ENCODE measurements at regions not wholly inside any gene's neighbourhood (a gene's known extent, or its start where the extent isn't known, plus 50 kb on each side); places are given as distances from the start of the nearest gene placed in this dataset.

GRCh38 chr15:37394402-37395099 is 294.2 kb upstream of the MEIS2 start:
- H3K4me2 ChIP-seq (ENCODE audit: insufficient read depth, low read length), result no peak overlapping the region
- H3K4me1 ChIP-seq (ENCODE audit: insufficient read depth, low read length), result no peaks in the 10 kb centered on the region
- no peaks in the 10 kb centered on the region for H3K79me2 ChIP-seq (ENCODE audit: insufficient read depth, low read length)
- H3K9ac ChIP-seq (ENCODE audit: low read depth, low read length), result no peak overlapping the region
- no peaks in the 10 kb centered on the region for H4K20me1 ChIP-seq (ENCODE audit: insufficient read depth, low read length)
- no peak overlapping the region for H3K27ac ChIP-seq (ENCODE audit: low read length)
- no peak overlapping the region for H3K4me3 ChIP-seq (ENCODE audit: low read depth in 1 of 2, low read length in 2 of 2)
- no peaks in the 10 kb centered on the region for H3K9me3 ChIP-seq (ENCODE audit: insufficient read depth, low read length, severe bottlenecking)
- H2AFZ ChIP-seq (ENCODE audit: low read depth, low read length), result no peak overlapping the region
- no peaks in the 10 kb centered on the region for H3K27me3 ChIP-seq (ENCODE audit: insufficient read depth, low read length, poor library complexity)
- ATAC-seq (ENCODE audit: insufficient read depth, low read depth) (no peak), DNase-seq (no peak)
- no peaks in the 10 kb centered on the region for H3K36me3 ChIP-seq (ENCODE audit: insufficient read depth, low read length)
- no peak for TF ChIP-seq EZH2 (IDR thresholded peaks at IDR 0.05; ENCODE audit: borderline replicate concordance, low read depth, low read length, severe bottlenecking)

GRCh38 chr15:37395100-37395468 is 294.7 kb upstream of the MEIS2 start:
- no peak overlapping the region for H3K27ac ChIP-seq (ENCODE audit: low read length)
- no peaks in the 10 kb centered on the region for H3K79me2 ChIP-seq (ENCODE audit: insufficient read depth, low read length)
- H4K20me1 ChIP-seq (ENCODE audit: insufficient read depth, low read length), result no peaks in the 10 kb centered on the region
- H3K9me3 ChIP-seq (ENCODE audit: insufficient read depth, low read length, severe bottlenecking), result no peaks in the 10 kb centered on the region
- H3K4me1 ChIP-seq (ENCODE audit: insufficient read depth, low read length), result no peaks in the 10 kb centered on the region
- no peak overlapping the region for H3K4me3 ChIP-seq (ENCODE audit: low read depth in 1 of 2, low read length in 2 of 2)
- no peak overlapping the region for H2AFZ ChIP-seq (ENCODE audit: low read depth, low read length)
- no peak overlapping the region for H3K4me2 ChIP-seq (ENCODE audit: insufficient read depth, low read length)
- no peaks in the 10 kb centered on the region for H3K36me3 ChIP-seq (ENCODE audit: insufficient read depth, low read length)
- no peak for TF ChIP-seq CTCF (IDR thresholded peaks at IDR 0.05; ENCODE audit: borderline replicate concordance, extremely low read depth, low read length, poor library complexity, severe bottlenecking)
- no peak for TF ChIP-seq EZH2 (IDR thresholded peaks at IDR 0.05; ENCODE audit: borderline replicate concordance, low read depth, low read length, severe bottlenecking)
- H3K27me3 ChIP-seq (ENCODE audit: insufficient read depth, low read length, poor library complexity), result no peaks in the 10 kb centered on the region
- H3K9ac ChIP-seq (ENCODE audit: low read depth, low read length), result no peak overlapping the region
- DNase-seq (no peak), ATAC-seq (ENCODE audit: insufficient read depth, low read depth) (no peak)

- H3K9me3 ChIP-seq (ENCODE audit: insufficient read depth, low read length, severe bottlenecking), result no peaks in the 10 kb centered on the region
Measured at GRCh38 chr15:37397266-37398022, 297.1 kb upstream of the MEIS2 start.

More at GRCh38 chr15:37397266-37398022, 297.1 kb upstream of the MEIS2 start:
- Histone ChIP-seq H3K36me3 (ENCODE audit: insufficient read depth, low read length) (no peaks in the 10 kb centered on the region), H3K9ac (ENCODE audit: low read depth, low read length) (no peak overlapping the region), H2AFZ (ENCODE audit: low read depth, low read length) (no peak overlapping the region), H3K27me3 (ENCODE audit: insufficient read depth, low read length, poor library complexity) (no peaks in the 10 kb centered on the region), H3K79me2 (ENCODE audit: insufficient read depth, low read length) (no peaks in the 10 kb centered on the region), H4K20me1 (ENCODE audit: insufficient read depth, low read length) (no peaks in the 10 kb centered on the region), H3K4me2 (ENCODE audit: insufficient read depth, low read length) (no peak overlapping the region), H3K4me1 (ENCODE audit: insufficient read depth, low read length) (no peaks in the 10 kb centered on the region), H3K27ac (ENCODE audit: low read length) (no peak overlapping the region), H3K4me3 (ENCODE audit: low read depth in 1 of 2, low read length in 2 of 2) (no peak overlapping the region)
- no peak for ATAC-seq (ENCODE audit: insufficient read depth, low read depth)
- DNase-seq, result no peak
- TF ChIP-seq EZH2 (IDR thresholded peaks at IDR 0.05; ENCODE audit: borderline replicate concordance, low read depth, low read length, severe bottlenecking), result no peak
- TF ChIP-seq CTCF (IDR thresholded peaks at IDR 0.05; ENCODE audit: borderline replicate concordance, extremely low read depth, low read length, poor library complexity, severe bottlenecking), result no peak
